ENCODE measurements at regions not wholly inside any gene's neighbourhood (a gene's known extent, or its start where the extent isn't known, plus 50 kb on each side); places are given as distances from the start of the nearest gene placed in this dataset.
A peak's percentile ranks its signal among the peaks of the same experiment; 100 is the strongest.

GRCh38 chr4:54505362-54505761 is 152.4 kb upstream of the KIT start:
- TF ChIP-seq CTCF (IDR thresholded peaks at IDR 0.05; ENCODE audit: low read depth, low read length, missing control alignments), result no peak
- in situ Hi-C loops (cut with HindIII; ENCODE audit: low sequenced_read_pairs), result no loop called here
- H3K4me3 ChIP-seq (ENCODE audit: low read depth, low read length), result no peak overlapping the region
- DNase-seq (ENCODE audit: low read depth), result no peak

- in situ Hi-C loops (cut with HindIII; ENCODE audit: low sequenced_read_pairs), result no loop called here
- no peak for DNase-seq (ENCODE audit: low read depth)
- no peak overlapping the region for H3K4me3 ChIP-seq (ENCODE audit: low read depth, low read length)
- no peak for TF ChIP-seq CTCF (IDR thresholded peaks at IDR 0.05; ENCODE audit: low read depth, low read length, missing control alignments)
Observed at GRCh38 chr4:54505996-54506395, 151.8 kb upstream of the KIT start.

GRCh38 chr4:54509057-54509456 is 148.7 kb upstream of the KIT start:
- DNase-seq (ENCODE audit: low read depth), result no peak
- no peak overlapping the region for H3K4me3 ChIP-seq (ENCODE audit: low read depth, low read length)
- TF ChIP-seq CTCF (IDR thresholded peaks at IDR 0.05; ENCODE audit: low read depth, low read length, missing control alignments), result no peak
- in situ Hi-C loops (cut with HindIII; ENCODE audit: low sequenced_read_pairs), result no loop called here

- H3K4me3 ChIP-seq (ENCODE audit: low read depth, low read length), result no peak overlapping the region
- in situ Hi-C loops (cut with HindIII; ENCODE audit: low sequenced_read_pairs), result no loop called here
- DNase-seq (ENCODE audit: low read depth), result peak; percentile 55
- no peak for TF ChIP-seq CTCF (IDR thresholded peaks at IDR 0.05; ENCODE audit: low read depth, low read length, missing control alignments)
Observed at GRCh38 chr4:54513204-54513603, 144.6 kb upstream of the KIT start.

- no peak for TF ChIP-seq CTCF (IDR thresholded peaks at IDR 0.05; ENCODE audit: low read depth, low read length, missing control alignments)
Observed at GRCh38 chr4:54513741-54514140, 144.0 kb upstream of the KIT start.

GRCh38 chr4:54516556-54517215 is 141.1 kb upstream of the KIT start:
- no peak for TF ChIP-seq CTCF (IDR thresholded peaks at IDR 0.05; ENCODE audit: low read depth, low read length, missing control alignments)
- in situ Hi-C loops (cut with HindIII; ENCODE audit: low sequenced_read_pairs), result no loop called here
- no peak overlapping the region for H3K4me3 ChIP-seq (ENCODE audit: low read depth, low read length)
- no peak for DNase-seq (ENCODE audit: low read depth)

More at GRCh38 chr4:54513741-54514140, 144.0 kb upstream of the KIT start:
- in situ Hi-C loops (cut with HindIII; ENCODE audit: low sequenced_read_pairs), result no loop called here
- H3K4me3 ChIP-seq (ENCODE audit: low read depth, low read length), result no peak overlapping the region
- no peak for DNase-seq (ENCODE audit: low read depth)
